ENCODE measurements at regions not wholly inside any gene's neighbourhood (a gene's known extent, or its start where the extent isn't known, plus 50 kb on each side); places are given as distances from the start of the nearest gene placed in this dataset.

DNA sequence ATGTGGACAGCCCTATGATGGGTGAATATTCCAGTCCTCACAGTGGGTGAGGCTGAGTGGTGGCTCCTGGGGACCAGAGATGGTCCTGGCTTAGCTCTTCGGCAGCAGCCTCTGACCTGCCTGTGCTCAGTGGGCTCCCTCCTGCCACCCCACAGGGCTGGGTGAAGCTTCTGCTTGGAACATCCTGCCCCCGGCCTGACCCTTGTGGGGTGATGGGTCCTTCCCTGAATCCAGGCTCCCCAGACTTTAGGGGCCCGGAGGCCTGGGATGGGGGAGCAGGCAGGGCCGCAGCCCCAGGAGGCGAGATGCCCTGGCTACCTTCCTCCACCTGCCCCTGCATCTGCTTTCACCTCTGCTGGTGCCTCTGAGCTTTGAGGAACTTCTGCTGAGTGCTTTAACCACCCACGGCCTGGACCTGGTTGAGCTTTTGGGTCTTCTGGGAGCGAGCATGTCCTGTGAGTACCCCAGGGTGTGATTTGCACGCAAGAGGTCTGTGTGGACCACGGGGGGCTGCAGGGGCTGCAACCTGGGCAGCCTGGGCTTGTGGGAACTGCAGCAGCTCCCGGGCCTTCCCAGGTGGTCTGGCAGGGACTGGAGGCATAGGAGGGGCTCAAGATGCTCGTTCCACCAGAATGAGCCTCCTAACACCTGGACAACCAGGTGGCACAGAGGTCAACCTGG is 159.5 kb downstream of the KIF26A start:
- DNase-seq (ENCODE audit: low read depth), result no peak
- no peak for TF ChIP-seq CTCF (conservative IDR thresholded peaks at IDR 0.05; ENCODE audit: low read depth, low read length)
- no peak overlapping the region for H3K4me3 ChIP-seq (ENCODE audit: low read depth, low read length)

DNA sequence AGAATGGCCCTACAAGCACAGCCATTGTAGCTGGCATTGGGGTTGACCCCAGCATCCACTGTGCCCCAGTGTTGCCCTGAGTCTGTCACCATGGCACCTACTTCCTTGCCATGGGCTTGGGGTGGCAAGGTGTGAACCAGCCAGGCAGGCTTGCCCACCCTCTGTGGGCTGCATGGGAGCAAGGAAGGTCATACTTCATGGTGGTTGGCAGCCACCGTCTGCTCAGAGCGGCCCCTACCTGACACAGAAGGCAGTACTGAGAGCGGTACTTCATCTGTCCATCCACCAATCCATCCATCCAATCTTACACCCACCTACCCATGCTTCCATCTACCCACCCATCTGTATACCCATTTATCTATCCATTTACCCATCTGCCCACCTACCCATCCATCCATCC is 160.1 kb downstream of the KIF26A start:
- no peak for DNase-seq (ENCODE audit: low read depth)
- no peak overlapping the region for H3K4me3 ChIP-seq (ENCODE audit: low read depth, low read length)
- TF ChIP-seq CTCF (conservative IDR thresholded peaks at IDR 0.05; ENCODE audit: low read depth, low read length), result no peak

DNA sequence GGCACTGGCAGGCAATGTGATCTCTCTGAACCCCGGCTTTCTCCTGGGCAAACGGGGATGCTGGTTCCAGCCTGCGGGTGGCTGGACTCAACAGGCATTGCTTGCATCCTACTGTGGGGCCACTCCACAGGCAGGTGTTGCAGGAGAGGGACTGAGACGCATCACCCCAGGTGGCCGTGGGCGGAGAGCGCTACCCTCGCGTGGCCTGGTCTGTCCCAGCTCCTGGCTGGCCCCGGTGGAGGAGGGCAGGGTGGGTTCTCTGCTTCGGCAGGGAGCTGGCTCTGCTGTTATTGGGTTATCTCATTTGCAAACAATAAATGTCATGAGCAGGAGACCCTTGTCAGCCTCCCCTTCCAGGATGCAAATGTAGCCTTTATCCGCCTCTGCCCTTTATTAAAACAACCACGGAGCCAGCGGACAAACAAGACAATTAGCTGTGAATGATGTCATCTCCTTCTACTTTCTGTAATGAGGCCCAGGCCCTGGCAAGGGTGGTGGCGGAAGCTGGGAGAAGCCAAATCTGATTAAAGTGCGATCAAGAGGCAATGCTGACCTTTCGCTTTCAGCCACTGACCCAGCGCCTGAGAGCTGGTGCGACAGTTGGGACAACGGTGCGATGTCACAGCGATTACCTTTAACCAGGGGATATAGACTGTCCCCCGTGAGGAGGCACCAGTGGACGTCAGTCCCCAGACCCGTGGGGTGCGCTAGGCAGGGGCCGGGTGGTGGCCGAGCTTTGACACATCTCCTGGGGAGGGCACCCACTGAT is 161.8 kb downstream of the KIF26A start:
- no peak for DNase-seq (ENCODE audit: low read depth)
- no peak for TF ChIP-seq CTCF (conservative IDR thresholded peaks at IDR 0.05; ENCODE audit: low read depth, low read length)
- no peak overlapping the region for H3K4me3 ChIP-seq (ENCODE audit: low read depth, low read length)

- H3K4me3 ChIP-seq (ENCODE audit: low read depth, low read length), result no peak overlapping the region
- no peak for DNase-seq (ENCODE audit: low read depth)
- TF ChIP-seq CTCF (conservative IDR thresholded peaks at IDR 0.05; ENCODE audit: low read depth, low read length), result no peak
Observed at GRCh38 chr14:104301731-104302460, 163.5 kb downstream of the KIF26A start.

DNA sequence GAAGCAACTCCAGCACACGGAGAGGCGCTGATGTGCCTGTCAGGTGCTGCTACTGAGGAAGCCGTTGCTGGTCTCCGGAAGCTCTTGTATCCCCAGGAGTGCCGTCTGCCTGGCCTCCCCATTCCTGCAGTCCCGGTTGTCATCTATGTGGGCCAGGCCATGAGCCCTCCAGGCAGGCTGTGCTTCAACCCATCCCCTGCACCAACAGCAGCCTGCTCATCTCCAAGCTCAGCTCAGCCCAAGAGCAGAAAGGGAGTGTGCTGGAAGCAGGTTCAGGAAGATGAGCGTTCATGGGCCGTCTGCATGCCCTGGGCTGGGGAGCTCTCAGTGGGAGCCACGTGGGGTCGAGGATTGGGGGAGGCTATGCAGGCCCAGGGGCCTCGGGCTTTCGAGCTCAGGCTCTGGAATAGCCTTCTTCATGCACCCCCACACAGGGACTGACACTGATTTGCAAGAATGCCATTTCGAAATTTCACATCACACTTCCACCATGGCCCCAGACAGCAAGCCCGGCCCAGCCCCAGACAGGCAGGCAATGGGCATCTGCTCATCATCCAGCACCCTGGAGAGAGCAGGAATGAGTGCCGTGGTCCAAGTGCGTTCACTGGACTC is 164.5 kb downstream of the KIF26A start:
- no peak for DNase-seq (ENCODE audit: low read depth)
- H3K4me3 ChIP-seq (ENCODE audit: low read depth, low read length), result no peak overlapping the region
- no peak for TF ChIP-seq CTCF (conservative IDR thresholded peaks at IDR 0.05; ENCODE audit: low read depth, low read length)

- TF ChIP-seq CTCF (conservative IDR thresholded peaks at IDR 0.05; ENCODE audit: low read depth, low read length), result no peak
- no peak for DNase-seq (ENCODE audit: low read depth)
- no peak overlapping the region for H3K4me3 ChIP-seq (ENCODE audit: low read depth, low read length)
Observed at GRCh38 chr14:104303705-104304425, 165.5 kb downstream of the KIF26A start.
